Esophagus squamous epithelium (tissue), 4 donors: ENCODE measurements at regions not wholly inside any gene's neighbourhood (a gene's known extent, or its start where the extent isn't known, plus 50 kb on each side); places are given as distances from the start of the nearest gene placed in this dataset.

Experiments
- POLR2A ChIP-seq, 4 donors: fragments of 450-650 bp; IDR thresholded peaks; one replicate each; pipeline ENCODE4 v1.6.1; 2017; ENCODE audit warnings: antibody characterized with exemption in 4 of 4, mild to moderate bottlenecking in 4 of 4, moderate library complexity in 3 of 4
- TF ChIP-seq, protein P1 (sequence below), 6 experiments: fragments of 450-650 bp in 4 of 6; fragments of 200-600 bp in 2 of 6; sonication (generic) in 2 of 6; IDR thresholded peaks; one replicate each; pipeline ENCODE4 v1.5.1; 2016 to 2019; ENCODE audit warnings: antibody characterized with exemption in 6 of 6, mild to moderate bottlenecking in 4 of 6, moderate library complexity in 4 of 6

DNA sequence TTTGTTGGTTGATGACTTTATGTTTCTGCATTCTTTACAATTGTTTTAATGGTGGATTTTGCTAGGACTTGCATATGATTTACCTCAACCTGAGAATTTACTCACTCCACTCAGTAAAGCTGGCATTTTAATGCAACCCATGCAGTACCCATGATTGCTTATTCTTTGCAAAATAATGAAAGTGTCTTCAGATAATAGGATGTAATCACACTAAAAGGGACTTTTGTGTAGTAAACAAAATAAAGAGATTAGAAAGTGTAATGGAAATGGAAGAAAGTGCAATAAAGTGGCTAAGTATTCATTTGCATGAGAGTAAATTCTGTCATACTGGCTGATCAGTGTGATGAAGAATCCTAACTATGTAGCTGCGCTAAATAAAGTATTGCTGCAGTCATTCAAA, 87.6 kb upstream of the NOVA1 start:
- TF ChIP-seq POLR2A (IDR thresholded peaks at IDR 0.05), result no peak
- TF ChIP-seq, protein P1, sequence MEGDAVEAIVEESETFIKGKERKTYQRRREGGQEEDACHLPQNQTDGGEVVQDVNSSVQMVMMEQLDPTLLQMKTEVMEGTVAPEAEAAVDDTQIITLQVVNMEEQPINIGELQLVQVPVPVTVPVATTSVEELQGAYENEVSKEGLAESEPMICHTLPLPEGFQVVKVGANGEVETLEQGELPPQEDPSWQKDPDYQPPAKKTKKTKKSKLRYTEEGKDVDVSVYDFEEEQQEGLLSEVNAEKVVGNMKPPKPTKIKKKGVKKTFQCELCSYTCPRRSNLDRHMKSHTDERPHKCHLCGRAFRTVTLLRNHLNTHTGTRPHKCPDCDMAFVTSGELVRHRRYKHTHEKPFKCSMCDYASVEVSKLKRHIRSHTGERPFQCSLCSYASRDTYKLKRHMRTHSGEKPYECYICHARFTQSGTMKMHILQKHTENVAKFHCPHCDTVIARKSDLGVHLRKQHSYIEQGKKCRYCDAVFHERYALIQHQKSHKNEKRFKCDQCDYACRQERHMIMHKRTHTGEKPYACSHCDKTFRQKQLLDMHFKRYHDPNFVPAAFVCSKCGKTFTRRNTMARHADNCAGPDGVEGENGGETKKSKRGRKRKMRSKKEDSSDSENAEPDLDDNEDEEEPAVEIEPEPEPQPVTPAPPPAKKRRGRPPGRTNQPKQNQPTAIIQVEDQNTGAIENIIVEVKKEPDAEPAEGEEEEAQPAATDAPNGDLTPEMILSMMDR (IDR thresholded peaks at IDR 0.05), result no peak
